ENCODE measurements at regions not wholly inside any gene's neighbourhood (a gene's known extent, or its start where the extent isn't known, plus 50 kb on each side); places are given as distances from the start of the nearest gene placed in this dataset.

DNA sequence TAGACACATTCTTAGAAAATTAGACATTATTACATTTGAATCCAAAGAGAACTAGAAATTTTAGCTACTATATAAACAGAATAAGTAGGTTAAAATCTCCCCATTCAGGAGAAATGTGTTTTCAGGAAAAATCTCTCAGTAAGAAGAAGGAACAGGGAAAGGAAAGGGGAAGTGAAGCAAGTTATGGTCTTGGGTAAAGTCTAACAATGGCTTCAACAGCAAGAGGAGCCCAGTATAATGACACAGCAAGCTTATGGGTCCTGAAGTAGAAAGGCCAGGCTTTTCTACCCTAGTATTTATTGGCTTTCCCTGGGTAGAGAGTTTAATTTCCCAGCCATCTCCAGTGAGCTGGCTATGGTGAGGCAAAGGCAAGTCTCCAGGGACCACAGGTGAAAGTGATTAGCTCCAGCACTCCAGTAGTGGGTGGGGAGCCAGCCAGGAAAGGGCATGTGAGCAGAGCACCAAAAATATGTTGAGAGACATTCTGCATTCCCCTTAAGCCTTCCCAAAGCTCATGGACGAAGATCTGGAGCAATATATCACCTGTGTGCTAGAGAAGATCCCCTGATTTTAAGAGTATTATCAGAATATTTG, 981.7 kb downstream of the NR2F1-AS1 start:
- peak; percentile 65 for DNase-seq

- no peak for DNase-seq
Measured at GRCh38 chr5:92594031-92594430, 987.0 kb downstream of the NR2F1-AS1 start.

DNA sequence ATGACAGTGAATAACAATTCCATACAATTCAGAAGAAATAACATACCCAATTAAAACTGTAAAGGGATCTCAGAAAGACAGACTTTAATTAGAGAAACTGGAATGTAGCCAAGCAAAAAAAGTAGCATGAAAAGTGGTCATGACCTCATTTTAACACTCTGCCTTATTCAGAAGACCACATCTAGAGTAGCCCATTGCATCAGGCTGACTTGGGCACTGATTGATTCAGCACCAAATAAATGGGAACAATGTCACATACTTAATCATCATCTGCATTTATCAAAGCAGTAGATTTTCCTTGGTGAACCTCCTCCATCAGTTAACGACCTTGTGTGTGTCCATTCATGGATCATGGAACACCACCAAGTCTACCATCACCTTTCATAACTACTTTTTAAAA, 992.1 kb downstream of the NR2F1-AS1 start:
- no peak for DNase-seq

DNA sequence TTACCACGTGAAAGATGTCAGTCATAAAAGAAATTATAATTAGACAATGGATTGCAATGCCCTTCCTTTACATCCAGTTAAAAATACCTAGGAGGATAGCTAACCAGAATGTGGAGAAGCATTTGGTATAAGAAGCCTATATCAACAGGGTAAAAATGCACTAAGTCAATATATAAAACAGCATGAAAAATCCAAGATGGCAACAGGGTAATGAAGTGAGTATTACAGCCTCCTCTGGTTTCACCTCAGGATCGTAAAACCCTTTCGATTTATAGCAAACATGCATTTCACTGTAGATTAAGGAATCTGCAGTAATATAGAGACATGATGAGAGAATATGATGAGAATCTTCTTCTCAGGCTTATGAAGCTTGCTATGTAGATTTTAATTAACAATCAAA, 999.3 kb downstream of the NR2F1-AS1 start:
- no peak for DNase-seq

- DNase-seq: no peak
Measured at GRCh38 chr5:92581249-92581648, 999.8 kb downstream of the NR2F1-AS1 start.

DNA sequence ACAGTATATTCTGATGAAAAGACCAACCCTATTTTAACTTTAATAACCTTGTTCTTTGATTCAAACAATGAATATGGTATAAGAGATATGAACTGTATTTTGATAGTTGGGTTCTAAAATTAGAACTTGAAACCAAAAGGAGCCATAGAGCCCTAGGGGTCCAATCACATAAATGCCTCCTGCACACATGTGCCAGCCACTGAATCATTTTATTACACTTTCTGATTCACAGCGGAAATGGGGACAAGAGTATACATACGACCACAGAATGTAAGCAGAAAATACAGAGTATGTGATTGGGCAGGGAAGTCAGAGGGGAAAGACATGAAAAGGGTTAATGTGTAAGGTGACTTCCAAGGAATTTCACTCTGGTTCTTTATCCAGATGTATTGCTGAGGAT, 1000.2 kb downstream of the NR2F1-AS1 start:
- DNase-seq: no peak

- DNase-seq: no peak
Measured at GRCh38 chr5:92574023-92574422, 1007.0 kb downstream of the NR2F1-AS1 start.

- no peak for DNase-seq
Measured at GRCh38 chr5:92568522-92568921, 1012.5 kb downstream of the NR2F1-AS1 start.

- no peak for DNase-seq
Measured at GRCh38 chr5:92567831-92568450, 1013.1 kb downstream of the NR2F1-AS1 start.

- DNase-seq: no peak
Measured at GRCh38 chr5:92566113-92566786, 1014.8 kb downstream of the NR2F1-AS1 start.

- no peak for DNase-seq
Measured at GRCh38 chr5:92565673-92566072, 1015.3 kb downstream of the NR2F1-AS1 start.

GRCh38 chr5:92562065-92562464, 1019.0 kb downstream of the NR2F1-AS1 start:
- DNase-seq: no peak

DNA sequence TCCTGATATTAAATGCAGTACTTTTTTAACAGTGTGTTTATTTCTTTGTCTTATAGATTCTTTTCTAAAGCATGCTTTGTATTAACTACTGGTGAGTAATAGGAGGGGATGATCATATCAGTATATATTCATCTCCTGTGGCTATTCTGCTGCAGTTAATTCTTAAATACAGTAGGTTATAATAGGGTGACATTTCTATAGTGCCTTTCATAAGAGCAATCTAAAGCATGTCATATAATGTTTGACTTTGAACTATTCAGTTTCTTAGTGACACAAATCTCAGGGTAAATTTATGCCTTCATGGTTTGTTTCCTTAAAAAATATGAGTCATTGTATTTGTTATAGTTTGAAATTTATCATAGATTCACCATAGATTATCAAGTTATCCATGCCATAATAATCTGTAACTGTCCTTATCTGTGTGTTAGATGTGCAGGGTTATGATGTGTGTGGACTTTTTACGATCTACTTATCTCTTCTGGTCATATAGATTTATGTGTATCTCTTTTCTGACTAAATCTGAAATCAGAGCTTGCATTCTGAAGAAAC, 1019.5 kb downstream of the NR2F1-AS1 start:
- DNase-seq: no peak

DNA sequence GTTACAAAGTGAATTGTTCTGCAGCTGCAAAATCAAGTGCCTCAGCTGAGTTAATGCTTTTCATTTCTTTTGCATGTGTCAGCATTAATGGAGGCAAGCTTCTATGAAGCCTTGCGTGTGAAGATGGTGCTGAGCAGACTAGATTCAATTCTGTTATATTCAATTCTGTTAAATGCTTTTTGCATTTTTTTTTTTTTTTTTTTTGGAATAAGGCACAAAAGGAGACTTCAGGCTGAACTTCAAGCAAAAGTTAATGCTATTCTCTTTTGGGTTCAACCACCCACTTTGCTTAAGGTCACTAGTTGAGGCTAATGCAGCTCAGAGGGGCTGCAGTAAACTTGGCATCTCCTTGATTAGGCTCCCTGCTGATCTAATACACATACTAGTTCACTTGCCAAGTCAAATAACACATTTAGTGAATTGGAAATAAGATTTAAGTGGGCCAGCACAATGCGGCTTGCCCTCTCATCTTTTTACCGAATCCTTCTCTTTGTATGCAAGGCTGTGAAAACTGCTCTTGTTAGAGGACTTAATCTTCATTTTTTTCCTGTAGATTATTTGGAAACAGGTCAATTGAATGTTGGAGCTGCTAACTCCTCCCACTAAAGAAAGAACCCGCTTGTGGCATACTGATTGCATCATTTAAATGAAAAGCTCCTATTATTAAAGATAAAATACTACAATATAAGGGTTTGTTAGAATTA, 1020.2 kb downstream of the NR2F1-AS1 start:
- DNase-seq: no peak

DNA sequence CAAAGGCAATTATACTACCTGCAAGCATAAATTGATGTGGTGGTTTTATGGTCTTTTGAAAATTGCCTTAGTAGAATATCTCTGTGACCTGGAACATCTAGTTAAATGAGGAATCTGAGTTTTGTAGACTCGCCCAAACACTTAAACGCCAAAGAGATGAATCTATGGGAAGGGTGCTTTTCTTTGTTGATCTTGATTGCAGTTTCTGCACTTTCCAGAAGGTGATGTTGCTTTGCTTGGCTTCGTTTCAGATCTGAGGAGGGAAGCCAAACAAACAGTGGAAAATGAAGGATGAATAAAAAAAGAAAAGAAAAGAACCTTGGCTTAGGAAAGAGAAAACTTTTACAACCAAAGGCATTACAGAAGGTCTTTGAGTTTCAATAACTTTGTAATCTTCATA, 1021.2 kb downstream of the NR2F1-AS1 start:
- DNase-seq: no peak

GRCh38 chr5:92559331-92559730, 1021.7 kb downstream of the NR2F1-AS1 start:
- no peak for DNase-seq

GRCh38 chr5:92556747-92557146, 1024.3 kb downstream of the NR2F1-AS1 start:
- no peak for DNase-seq

DNA sequence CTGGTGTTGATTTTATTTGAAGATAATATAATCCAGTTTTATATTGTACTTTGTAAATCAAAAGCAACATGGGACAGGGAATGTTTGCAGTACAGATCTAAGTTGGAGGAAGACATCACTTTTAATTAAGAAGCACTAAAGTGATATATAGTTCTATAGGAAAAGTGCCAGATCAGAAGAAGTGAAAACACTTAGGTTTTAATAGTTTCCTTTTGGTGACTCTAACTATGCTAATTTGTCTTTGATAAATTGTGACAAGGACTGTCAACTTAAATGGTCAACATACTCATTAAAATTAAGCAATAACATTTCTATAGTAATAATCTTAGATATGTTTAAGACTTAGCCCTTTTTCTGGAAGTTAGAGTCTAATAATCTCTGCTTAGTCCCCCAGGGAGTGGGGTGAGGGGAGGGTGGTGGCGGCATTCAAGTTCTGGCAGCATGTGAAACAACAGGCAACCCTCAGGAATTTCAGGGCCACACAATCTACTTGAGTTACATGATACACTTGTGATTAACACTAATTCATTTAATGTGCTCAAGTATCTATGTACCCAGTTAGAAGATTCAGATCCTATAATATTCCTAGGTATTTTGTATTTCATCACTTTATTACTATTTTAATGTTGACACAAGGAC, 1026.5 kb downstream of the NR2F1-AS1 start:
- no peak for DNase-seq

- no peak for DNase-seq
Measured at GRCh38 chr5:92553326-92553725, 1027.7 kb downstream of the NR2F1-AS1 start.

GRCh38 chr5:92552206-92553160, 1028.5 kb downstream of the NR2F1-AS1 start:
- DNase-seq: peak; percentile 78

- DNase-seq: no peak
Measured at GRCh38 chr5:92548346-92548745, 1032.7 kb downstream of the NR2F1-AS1 start.

GRCh38 chr5:92544596-92544995, 1036.4 kb downstream of the NR2F1-AS1 start:
- DNase-seq: no peak

All from MV-4-11 (cell line).